ENCODE measurements at regions not wholly inside any gene's neighbourhood (a gene's known extent, or its start where the extent isn't known, plus 50 kb on each side); places are given as distances from the start of the nearest gene placed in this dataset.

DNA sequence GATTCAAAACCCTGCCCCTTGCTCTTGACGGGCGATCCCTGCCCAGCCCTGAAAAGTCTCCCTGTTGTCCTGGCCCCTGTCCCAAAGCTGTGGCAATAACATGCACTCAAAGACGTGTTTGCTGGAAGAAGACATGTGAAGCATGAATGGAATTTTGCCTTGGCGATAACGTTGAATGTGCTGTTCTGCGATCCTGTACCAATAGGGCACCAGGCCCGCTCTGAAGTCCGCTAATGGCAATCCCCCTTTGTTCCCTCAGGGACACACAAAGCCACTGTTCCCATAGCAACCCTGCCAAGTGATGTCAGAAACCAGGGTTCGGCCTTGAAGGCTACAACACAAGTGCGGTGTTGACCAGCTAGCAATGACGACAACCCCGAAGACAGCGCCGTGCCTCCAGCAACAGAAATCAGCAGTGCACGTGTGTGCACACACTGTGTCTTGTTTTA, 284.6 kb downstream of the KLF6 start:
- TF ChIP-seq CTCF (IDR thresholded peaks at IDR 0.05) (no peak), POLR2A (IDR thresholded peaks at IDR 0.05) (no peak)

All from vagina (tissue), 2 donors.